Skeletal muscle satellite cell (primary cell): ENCODE measurements at regions not wholly inside any gene's neighbourhood (a gene's known extent, or its start where the extent isn't known, plus 50 kb on each side); places are given as distances from the start of the nearest gene placed in this dataset.
"Not testable (repeated sequence)": the region's sequence is repeated elsewhere in the genome, so short reads cannot be mapped to it uniquely, and the experiment has no call there.

Source experiments
- H3K27me3 ChIP-seq: 2 replicates; pipeline ENCODE4 v1.7.0; 2013; ENCODE audit warnings: low read length; ENCODE audit not compliant: control insufficient read depth, insufficient read depth
- H3K36me3 ChIP-seq: 2 replicates; pipeline ENCODE4 v1.7.0; 2013; ENCODE audit warnings: mild to moderate bottlenecking, control low read depth, low read length; ENCODE audit not compliant: insufficient read depth
- H3K4me1 ChIP-seq: 2 replicates; pipeline ENCODE4 v1.7.0; 2013; ENCODE audit warnings: low read length; ENCODE audit not compliant: control insufficient read depth, insufficient read depth
- H3K4me2 ChIP-seq: 2 replicates; pipeline ENCODE4 v1.7.0; 2013; ENCODE audit warnings: mild to moderate bottlenecking, low read length
- H3K4me3 ChIP-seq: 2 replicates; pipeline ENCODE4 v1.7.0; 2013; ENCODE audit warnings: low read length
- H3K9ac ChIP-seq: 2 replicates; pipeline ENCODE4 v1.7.0; 2013; ENCODE audit warnings: mild to moderate bottlenecking, low read depth, low read length, moderate library complexity
- H3K9me3 ChIP-seq: replicated peaks from 2 replicates; pipeline ENCODE4 v1.7.0; 2013; ENCODE audit warnings: mild to moderate bottlenecking, control low read depth, low read length

GRCh38 chr13:44045180-44045562, 165.5 kb downstream of the LACC1 start:
- Histone ChIP-seq H3K4me2 (no peak overlapping the region), H3K9ac (no peak overlapping the region), H3K4me3 (no peak overlapping the region), H3K4me1 (peaks cover 11% of the 10 kb centered on the region), H3K27me3 (peaks cover 72% of the 10 kb centered on the region), H3K9me3 (no peaks in the 10 kb centered on the region), H3K36me3 (no peaks in the 10 kb centered on the region)

GRCh38 chr13:44046428-44046827, 166.7 kb downstream of the LACC1 start:
- Histone ChIP-seq H3K9ac (no peak overlapping the region), H3K4me3 (no peak overlapping the region)

GRCh38 chr13:44048326-44048725, 168.6 kb downstream of the LACC1 start:
- H3K9ac ChIP-seq = no peak overlapping the region
- no peak overlapping the region for H3K4me3 ChIP-seq
- H3K36me3 ChIP-seq = no peaks in the 10 kb centered on the region
- H3K27me3 ChIP-seq = peaks cover 68% of the 10 kb centered on the region
- no peaks in the 10 kb centered on the region for H3K9me3 ChIP-seq
- no peak overlapping the region for H3K4me2 ChIP-seq
- peaks cover 11% of the 10 kb centered on the region for H3K4me1 ChIP-seq

More at GRCh38 chr13:44046428-44046827, 166.7 kb downstream of the LACC1 start:
- Histone ChIP-seq H3K9me3 (no peaks in the 10 kb centered on the region), H3K4me2 (no peak overlapping the region), H3K36me3 (no peaks in the 10 kb centered on the region), H3K27me3 (peaks cover 73% of the 10 kb centered on the region), H3K4me1 (peaks cover 5% of the 10 kb centered on the region)

GRCh38 chr13:44049081-44049945, 169.6 kb downstream of the LACC1 start:
- Histone ChIP-seq H3K9me3 (no peaks in the 10 kb centered on the region), H3K36me3 (no peaks in the 10 kb centered on the region), H3K4me1 (peaks cover 11% of the 10 kb centered on the region), H3K9ac (no peak overlapping the region), H3K27me3 (peaks cover 60% of the 10 kb centered on the region), H3K4me3 (no peak overlapping the region), H3K4me2 (no peak overlapping the region)

GRCh38 chr13:44050450-44051063, 170.9 kb downstream of the LACC1 start:
- H3K9ac ChIP-seq = no peak overlapping the region
- no peaks in the 10 kb centered on the region for H3K36me3 ChIP-seq
- H3K4me2 ChIP-seq = no peak overlapping the region
- peaks cover 48% of the 10 kb centered on the region for H3K27me3 ChIP-seq
- peaks cover 6% of the 10 kb centered on the region for H3K4me1 ChIP-seq
- H3K9me3 ChIP-seq = no peaks in the 10 kb centered on the region
- no peak overlapping the region for H3K4me3 ChIP-seq

GRCh38 chr13:44051405-44051804, 171.7 kb downstream of the LACC1 start:
- H3K4me2 ChIP-seq = no peak overlapping the region

GRCh38 chr13:44051918-44052675, 172.4 kb downstream of the LACC1 start:
- H3K27me3 ChIP-seq = peaks cover 36% of the 10 kb centered on the region
- H3K9me3 ChIP-seq = no peaks in the 10 kb centered on the region
- no peak overlapping the region for H3K4me3 ChIP-seq
- H3K4me1 ChIP-seq = peaks cover 6% of the 10 kb centered on the region
- H3K9ac ChIP-seq = no peak overlapping the region
- H3K36me3 ChIP-seq = no peaks in the 10 kb centered on the region
- H3K4me2 ChIP-seq = no peak overlapping the region

More at GRCh38 chr13:44051405-44051804, 171.7 kb downstream of the LACC1 start:
- Histone ChIP-seq H3K4me3 (no peak overlapping the region), H3K9me3 (no peaks in the 10 kb centered on the region), H3K9ac (no peak overlapping the region), H3K4me1 (peaks cover 6% of the 10 kb centered on the region), H3K36me3 (no peaks in the 10 kb centered on the region), H3K27me3 (peaks cover 42% of the 10 kb centered on the region)

GRCh38 chr13:44052780-44053184, 173.1 kb downstream of the LACC1 start:
- no peaks in the 10 kb centered on the region for H3K9me3 ChIP-seq
- peaks cover 30% of the 10 kb centered on the region for H3K27me3 ChIP-seq
- no peak overlapping the region for H3K9ac ChIP-seq
- peak overlapping the region; percentile 35 for H3K4me2 ChIP-seq
- peaks cover 6% of the 10 kb centered on the region for H3K4me1 ChIP-seq
- no peaks in the 10 kb centered on the region for H3K36me3 ChIP-seq
- H3K4me3 ChIP-seq = no peak overlapping the region

GRCh38 chr13:44053208-44053607, 173.5 kb downstream of the LACC1 start:
- peaks cover 6% of the 10 kb centered on the region for H3K4me1 ChIP-seq
- peak overlapping the region; percentile 35 for H3K4me2 ChIP-seq
- H3K9me3 ChIP-seq = no peaks in the 10 kb centered on the region
- no peak overlapping the region for H3K4me3 ChIP-seq
- H3K36me3 ChIP-seq = no peaks in the 10 kb centered on the region
- no peak overlapping the region for H3K9ac ChIP-seq
- peaks cover 29% of the 10 kb centered on the region for H3K27me3 ChIP-seq

GRCh38 chr13:44054525-44054924, 174.8 kb downstream of the LACC1 start:
- Histone ChIP-seq H3K4me3 (no peak overlapping the region), H3K27me3 (peaks cover 25% of the 10 kb centered on the region), H3K36me3 (no peaks in the 10 kb centered on the region), H3K4me1 (peaks cover 6% of the 10 kb centered on the region), H3K9ac (no peak overlapping the region), H3K4me2 (no peak overlapping the region), H3K9me3 (no peaks in the 10 kb centered on the region)

- not testable (repeated sequence) for H3K36me3 ChIP-seq, H3K4me1 ChIP-seq, H3K9ac ChIP-seq, H3K4me3 ChIP-seq, H3K9me3 ChIP-seq, H3K4me2 ChIP-seq
- H3K27me3 ChIP-seq = peaks cover 20% of the 10 kb centered on the region
Measured at GRCh38 chr13:44055681-44056080, 176.0 kb downstream of the LACC1 start.
